ENCODE measurements at regions not wholly inside any gene's neighbourhood (a gene's known extent, or its start where the extent isn't known, plus 50 kb on each side); places are given as distances from the start of the nearest gene placed in this dataset.

DNA sequence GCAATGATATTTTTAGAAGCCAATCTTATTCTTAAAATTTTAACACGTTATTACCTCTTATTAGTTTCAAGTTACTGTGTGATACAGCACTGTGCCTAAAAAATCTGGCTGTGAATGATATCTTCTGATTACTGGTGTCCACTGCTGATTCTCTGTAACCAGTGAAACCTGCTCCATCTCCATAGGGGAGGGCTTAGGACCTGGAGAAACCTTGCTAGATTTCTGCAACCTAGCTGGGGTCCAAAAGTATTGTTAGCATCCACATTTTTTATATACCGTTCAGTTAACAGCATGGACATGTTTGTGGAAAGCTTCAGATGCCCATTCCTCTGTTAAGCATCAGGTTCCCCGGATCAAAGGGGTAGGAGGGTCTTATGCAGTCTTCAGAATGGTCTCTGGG lies 193.9 kb upstream of the TOPAZ1 start:
- Histone ChIP-seq H3K79me2 (ENCODE audit: insufficient read depth, low read length) (no peaks in the 10 kb centered on the region), H3K14ac (ENCODE audit: insufficient read depth, low read length) (no peak overlapping the region), H3K79me1 (ENCODE audit: insufficient read depth, low read depth, low read length, poor library complexity, severe bottlenecking) (no peaks in the 10 kb centered on the region), H3K27ac (ENCODE audit: insufficient read length, low read depth, low read length) (no peak overlapping the region), H3K27me3 (ENCODE audit: insufficient read depth, low read length) (no peaks in the 10 kb centered on the region), H4K5ac (ENCODE audit: insufficient read length, low read depth, low read length) (no peak overlapping the region), H3K4ac (ENCODE audit: low read depth, low read length) (no peak overlapping the region), H3K23me2 (ENCODE audit: insufficient read length, low read depth, low read length, poor library complexity, severe bottlenecking) (no peaks in the 10 kb centered on the region), H3K4me2 (ENCODE audit: insufficient read depth, insufficient read length, low read length) (no peak overlapping the region), H2BK20ac (ENCODE audit: low read depth, low read length, poor library complexity, severe bottlenecking) (no peak overlapping the region), H2AK5ac (ENCODE audit: insufficient read length, low read length) (no peak overlapping the region), H2BK120ac (ENCODE audit: low read depth, low read length, poor library complexity, severe bottlenecking) (no peak overlapping the region), H3K56ac (ENCODE audit: insufficient read length, low read depth, low read length) (no peak overlapping the region), H4K20me1 (ENCODE audit: control insufficient read depth, insufficient read depth, insufficient read length) (no peaks in the 10 kb centered on the region), H4K8ac (replicated peaks; ENCODE audit: insufficient read length, low read depth, low read length) (no peak overlapping the region), H3K18ac (ENCODE audit: insufficient read length, low read depth, low read length) (no peak overlapping the region), H3T11ph (ENCODE audit: low read length) (no peak overlapping the region), H2BK12ac (ENCODE audit: insufficient read length, low read depth, low read length) (no peak overlapping the region), H4K91ac (ENCODE audit: insufficient read length, low read depth, low read length) (no peak overlapping the region), H3K9me3 (ENCODE audit: control insufficient read depth, low read depth, low read length) (no peaks in the 10 kb centered on the region), H2BK15ac (ENCODE audit: low read depth, low read length) (no peak overlapping the region), H3K4me1 (ENCODE audit: insufficient read depth, low read length) (peaks cover 6% of the 10 kb centered on the region; the same call in 1 of the 2 replicates), H2AFZ (ENCODE audit: low read length) (no peak overlapping the region), H3K9ac (ENCODE audit: extremely low read depth, insufficient read length, low read length) (no peak overlapping the region), H3K23ac (ENCODE audit: insufficient read length, low read depth, low read length) (no peak overlapping the region), H2BK5ac (ENCODE audit: insufficient read length, low read length) (no peak overlapping the region)
- H3K9me3 Mint-ChIP-seq = no peaks in the 10 kb centered on the region
- H3K27me3 Mint-ChIP-seq (ENCODE audit: low read depth) = no peaks in the 10 kb centered on the region; the same call in none of the 2 replicates
- H3K36me3 Mint-ChIP-seq (ENCODE audit: insufficient read depth in 1 of 3, low read depth in 3 of 3) = 0 out of 7 replicates have a peak, but pooled peaks cover 0 to 2% (median 0%) of the 10 kb centered on the region in 3 experiments
- TF ChIP-seq, protein P1, sequence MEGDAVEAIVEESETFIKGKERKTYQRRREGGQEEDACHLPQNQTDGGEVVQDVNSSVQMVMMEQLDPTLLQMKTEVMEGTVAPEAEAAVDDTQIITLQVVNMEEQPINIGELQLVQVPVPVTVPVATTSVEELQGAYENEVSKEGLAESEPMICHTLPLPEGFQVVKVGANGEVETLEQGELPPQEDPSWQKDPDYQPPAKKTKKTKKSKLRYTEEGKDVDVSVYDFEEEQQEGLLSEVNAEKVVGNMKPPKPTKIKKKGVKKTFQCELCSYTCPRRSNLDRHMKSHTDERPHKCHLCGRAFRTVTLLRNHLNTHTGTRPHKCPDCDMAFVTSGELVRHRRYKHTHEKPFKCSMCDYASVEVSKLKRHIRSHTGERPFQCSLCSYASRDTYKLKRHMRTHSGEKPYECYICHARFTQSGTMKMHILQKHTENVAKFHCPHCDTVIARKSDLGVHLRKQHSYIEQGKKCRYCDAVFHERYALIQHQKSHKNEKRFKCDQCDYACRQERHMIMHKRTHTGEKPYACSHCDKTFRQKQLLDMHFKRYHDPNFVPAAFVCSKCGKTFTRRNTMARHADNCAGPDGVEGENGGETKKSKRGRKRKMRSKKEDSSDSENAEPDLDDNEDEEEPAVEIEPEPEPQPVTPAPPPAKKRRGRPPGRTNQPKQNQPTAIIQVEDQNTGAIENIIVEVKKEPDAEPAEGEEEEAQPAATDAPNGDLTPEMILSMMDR (conservative IDR thresholded peaks at IDR 0.05) = no peak
- no CpG with 5 or more reads among the region's 3 CpGs for WGBS (ENCODE audit: extremely low coverage, insufficient read length, low lambda C conversion rate)
- DNase-seq = no peak
- peaks cover 19% of the 10 kb centered on the region in 2 experiments for H3K4me1 Mint-ChIP-seq
- H3K4me3 Mint-ChIP-seq = no peak overlapping the region
- H3K27ac Mint-ChIP-seq = no peak overlapping the region

All from H9 (cell line).